ENCODE measurements at regions not wholly inside any gene's neighbourhood (a gene's known extent, or its start where the extent isn't known, plus 50 kb on each side); places are given as distances from the start of the nearest gene placed in this dataset.
A peak's percentile ranks its signal among the peaks of the same experiment; 100 is the strongest.

DNA sequence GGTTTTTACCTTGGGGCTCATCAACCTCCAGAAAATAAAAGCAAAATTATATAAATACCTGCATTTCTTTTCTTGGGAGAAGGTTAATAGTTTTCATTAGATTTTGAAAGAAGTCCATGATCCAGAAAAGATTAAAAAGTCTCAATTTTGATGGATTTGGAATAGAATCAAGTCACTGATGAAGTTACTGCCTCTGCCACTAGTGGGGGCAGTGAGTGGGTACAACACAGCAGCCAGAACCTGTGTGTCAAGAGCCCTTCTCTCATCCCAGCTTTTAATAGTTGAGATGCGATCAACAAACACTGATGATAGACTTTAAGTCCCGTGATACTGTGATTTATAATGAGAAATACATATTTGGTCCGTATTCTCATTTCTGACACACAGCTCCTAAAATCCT, 686.7 kb downstream of the DIAPH3 start:
- no peak for DNase-seq

- no peak for DNase-seq
Measured at GRCh38 chr13:59478908-59479307, 684.8 kb downstream of the DIAPH3 start.

GRCh38 chr13:59479629-59480028, 684.1 kb downstream of the DIAPH3 start:
- no peak for DNase-seq

DNA sequence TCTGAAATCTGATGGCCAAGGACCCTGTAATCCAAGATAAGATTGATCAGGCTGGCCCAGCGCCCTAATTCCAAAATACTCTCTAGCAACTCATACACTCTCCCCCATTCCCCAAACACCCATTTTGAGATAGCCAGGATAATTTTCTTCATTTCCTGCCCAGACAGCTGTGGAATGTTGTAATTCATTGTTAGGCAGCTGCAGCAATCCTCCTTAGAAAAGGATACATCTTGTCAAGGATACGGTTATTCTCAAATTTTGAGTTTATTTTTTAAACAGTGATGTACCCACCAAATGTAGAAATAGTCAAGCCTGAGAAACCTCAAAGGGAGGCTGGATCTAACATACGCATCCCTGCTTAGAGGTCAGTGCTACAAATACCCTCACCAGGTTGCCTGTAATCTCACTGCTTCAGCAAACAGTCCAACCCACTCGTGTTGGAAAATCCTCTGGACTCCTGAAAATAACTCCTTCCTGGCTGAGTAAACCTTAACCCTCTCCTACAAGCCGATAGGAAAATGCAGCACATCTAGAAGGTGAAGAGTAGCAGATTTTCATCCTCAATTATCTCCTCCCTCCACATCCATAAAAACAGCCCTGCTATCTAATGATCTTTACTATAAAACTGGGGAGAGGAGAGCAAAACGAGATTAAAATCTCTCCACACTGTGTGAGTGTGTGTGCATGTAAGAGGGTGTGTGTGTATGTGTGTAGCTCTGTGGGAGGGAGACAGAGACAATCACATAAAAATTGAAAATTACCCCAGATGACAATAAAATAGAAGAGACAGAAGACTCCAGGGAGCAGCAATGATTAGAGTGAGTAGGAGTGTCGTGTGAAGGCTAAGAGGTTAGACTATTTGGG, 683.1 kb downstream of the DIAPH3 start:
- DNase-seq = no peak

DNA sequence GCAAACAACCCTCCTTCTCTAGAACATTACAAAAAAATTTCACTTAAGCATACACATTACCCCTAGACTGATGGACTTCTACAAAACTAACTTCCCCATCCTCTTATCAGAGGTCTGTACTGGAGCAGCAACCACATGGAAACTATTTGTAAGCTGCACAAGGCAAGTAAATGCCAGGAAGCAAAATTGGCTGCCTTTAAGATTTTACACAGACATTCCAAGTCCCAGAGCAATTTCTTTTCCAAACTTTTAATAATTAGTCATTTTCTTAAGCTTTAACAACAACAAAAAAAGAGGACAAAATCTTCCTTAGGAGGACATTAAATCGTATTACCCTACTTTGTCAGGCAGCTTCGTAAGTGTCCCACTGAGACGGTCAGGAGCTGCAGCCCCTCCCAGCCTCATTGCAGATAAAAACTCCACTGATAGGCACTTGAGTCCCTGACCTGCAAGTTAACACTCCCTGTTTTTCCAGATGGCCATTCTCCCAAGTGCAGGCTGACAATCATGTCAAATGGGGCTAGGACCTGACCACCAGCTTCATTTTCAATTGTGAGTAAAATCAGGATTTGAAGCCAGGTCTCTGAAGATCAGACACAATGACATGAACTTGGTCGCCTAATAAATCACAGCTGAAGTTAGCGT, 680.1 kb downstream of the DIAPH3 start:
- peak; percentile 33 for DNase-seq

- no peak for DNase-seq
Measured at GRCh38 chr13:59487883-59488282, 675.8 kb downstream of the DIAPH3 start.

GRCh38 chr13:59488436-59488835, 675.3 kb downstream of the DIAPH3 start:
- no peak for DNase-seq

DNA sequence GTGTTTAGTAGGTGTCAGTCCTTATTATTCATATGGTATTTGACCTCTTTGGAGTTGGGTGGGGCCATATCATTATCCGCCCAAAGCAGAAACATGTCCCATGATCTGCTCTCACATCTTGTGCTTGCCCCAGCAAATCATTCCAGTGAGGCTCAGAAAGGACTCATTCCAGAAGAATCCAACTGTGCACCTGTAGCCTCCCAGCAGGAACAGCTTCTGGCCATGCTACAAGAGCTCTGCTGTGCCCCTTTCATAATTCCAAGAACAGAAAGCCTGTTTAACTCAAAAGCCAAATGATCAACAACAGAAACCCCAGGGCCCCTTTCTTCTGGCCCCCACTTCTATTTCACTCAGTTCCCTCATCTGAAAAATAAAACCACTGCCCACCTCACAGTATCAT, 673.1 kb downstream of the DIAPH3 start:
- no peak for DNase-seq

GRCh38 chr13:59492030-59492636, 671.6 kb downstream of the DIAPH3 start:
- DNase-seq = no peak

- no peak for DNase-seq
Measured at GRCh38 chr13:59493436-59493965, 670.2 kb downstream of the DIAPH3 start.

- DNase-seq = no peak
Measured at GRCh38 chr13:59494151-59494550, 669.6 kb downstream of the DIAPH3 start.

GRCh38 chr13:59494560-59494970, 669.2 kb downstream of the DIAPH3 start:
- peak; percentile 47 for DNase-seq

GRCh38 chr13:59495299-59495698, 668.4 kb downstream of the DIAPH3 start:
- no peak for DNase-seq

DNA sequence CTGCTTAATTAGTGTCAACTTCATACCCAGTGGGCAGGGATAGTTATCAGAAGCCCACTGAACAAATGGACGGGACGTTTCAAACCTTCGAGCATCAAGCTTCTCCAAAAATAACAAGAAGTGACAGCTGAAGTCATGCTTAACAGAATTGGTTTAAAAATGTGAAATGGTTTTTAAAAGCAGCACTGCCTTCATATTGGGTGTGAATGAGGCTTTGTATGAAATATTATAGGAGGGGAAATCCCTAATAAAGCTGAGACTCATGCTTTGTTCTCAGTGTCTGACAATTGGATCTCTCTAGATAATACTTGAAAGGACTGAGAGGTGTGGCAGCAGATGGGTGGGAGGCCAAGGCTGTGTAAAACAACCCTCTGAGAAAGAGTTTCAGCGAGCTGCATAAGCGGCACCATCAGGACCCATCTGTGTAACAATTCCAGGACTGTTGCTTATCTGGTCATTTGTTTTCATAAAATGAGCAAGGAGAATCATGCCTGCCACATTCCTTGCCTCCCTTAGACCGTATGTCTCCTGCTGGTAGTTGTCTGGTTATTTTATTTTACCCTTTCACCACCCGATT, 667.7 kb downstream of the DIAPH3 start:
- no peak for DNase-seq

- DNase-seq = no peak
Measured at GRCh38 chr13:59497621-59498247, 666.0 kb downstream of the DIAPH3 start.

- no peak for DNase-seq
Measured at GRCh38 chr13:59501004-59501403, 662.7 kb downstream of the DIAPH3 start.

GRCh38 chr13:59504407-59504806, 659.3 kb downstream of the DIAPH3 start:
- no peak for DNase-seq

DNA sequence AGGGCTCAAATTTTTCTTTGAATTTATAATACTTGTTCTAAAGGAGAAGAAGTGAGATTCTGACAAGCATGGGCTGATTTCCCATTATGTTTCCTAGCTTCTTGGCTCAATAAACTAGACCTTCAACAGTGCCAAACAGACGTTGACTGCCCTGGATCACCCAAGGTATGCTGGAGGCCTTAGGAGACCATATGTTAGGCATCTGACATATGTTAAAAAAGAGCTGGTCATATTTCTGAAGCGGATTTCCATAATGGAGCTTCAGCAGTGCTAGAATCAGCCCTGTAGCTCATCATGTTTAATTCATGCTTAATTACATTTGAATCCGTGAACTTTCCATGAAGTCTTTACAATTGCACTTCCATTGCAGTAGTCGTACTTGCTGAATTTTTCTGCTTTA, 653.3 kb downstream of the DIAPH3 start:
- no peak for DNase-seq

DNA sequence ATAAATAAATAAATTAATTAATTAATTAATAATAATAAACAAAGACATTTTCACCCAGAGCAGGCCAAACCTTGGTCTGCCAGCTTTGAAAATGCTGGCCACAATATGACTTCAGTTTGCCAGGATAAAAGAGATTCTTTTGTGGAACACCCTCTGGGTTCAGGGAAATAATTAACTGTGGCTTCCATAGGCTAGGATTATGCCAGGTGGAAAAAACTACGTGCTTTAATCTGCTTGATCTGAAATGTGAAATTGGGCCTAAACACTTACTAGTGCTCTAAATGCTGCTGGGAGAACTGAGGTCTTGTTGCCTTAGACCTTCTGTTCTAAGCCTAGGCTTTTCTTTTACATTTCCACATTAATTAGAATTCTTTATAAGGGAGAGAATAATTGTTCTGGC, 650.0 kb downstream of the DIAPH3 start:
- no peak for DNase-seq

GRCh38 chr13:59514316-59514715, 649.4 kb downstream of the DIAPH3 start:
- no peak for DNase-seq

DNA sequence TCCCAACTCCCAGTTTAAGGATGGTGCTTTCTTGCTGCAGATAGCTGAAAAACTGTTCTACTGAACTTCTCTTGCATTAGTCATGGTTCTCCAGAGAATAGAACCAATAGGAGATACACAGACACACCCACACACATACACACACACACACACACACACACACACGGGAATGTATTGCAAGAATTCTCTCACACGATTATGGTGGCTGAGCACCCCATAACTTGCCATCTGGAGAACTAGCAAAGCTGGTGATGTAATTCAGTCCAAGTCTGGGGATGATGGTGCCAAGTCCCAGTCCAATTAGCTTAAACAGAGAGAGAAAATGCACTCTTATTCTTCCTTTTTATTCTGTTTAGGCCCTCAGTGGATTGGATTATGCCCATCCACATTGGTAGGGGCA, 643.9 kb downstream of the DIAPH3 start:
- no peak for DNase-seq

DNA sequence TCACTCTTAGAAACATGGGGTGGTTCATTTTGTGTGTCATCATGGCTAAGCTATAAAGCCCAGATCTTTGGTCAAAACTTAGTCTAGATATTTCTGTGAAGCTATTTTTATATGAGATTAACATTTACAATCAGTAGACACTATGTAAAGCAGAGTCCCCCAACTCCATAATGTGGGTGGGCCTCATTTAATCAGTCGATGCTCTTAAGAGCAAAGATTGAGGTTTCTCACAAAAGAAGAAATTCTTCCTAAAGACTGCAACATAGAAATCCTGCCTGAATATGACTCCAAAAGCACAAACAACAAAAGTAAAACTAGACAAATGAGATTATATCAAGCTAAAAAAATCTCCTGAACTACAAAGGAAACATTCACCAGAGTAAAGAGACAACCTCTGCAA, 642.2 kb downstream of the DIAPH3 start:
- DNase-seq = no peak

DNA sequence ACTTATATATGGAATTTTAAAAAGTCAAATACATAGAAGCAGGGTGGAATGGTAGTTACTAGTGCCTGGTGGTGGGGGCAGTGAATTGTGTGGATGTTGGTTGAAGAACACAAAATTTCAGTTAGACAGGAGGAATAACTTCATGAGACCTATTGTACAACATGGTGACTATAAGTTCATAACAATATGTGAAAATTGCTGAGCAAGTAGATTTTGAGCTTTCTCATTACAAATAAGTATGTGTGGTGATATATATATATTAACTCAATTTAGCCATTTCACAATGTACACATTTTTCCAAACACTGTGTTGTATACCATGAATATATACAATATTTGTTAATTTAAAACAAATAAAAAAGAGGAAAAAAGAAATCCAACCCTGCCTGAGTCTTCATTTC, 641.1 kb downstream of the DIAPH3 start:
- no peak for DNase-seq

Measured in right hindlimb (tissue), 1 donor.